Epithelial cell of proximal tubule (primary cell): ENCODE measurements at regions not wholly inside any gene's neighbourhood (a gene's known extent, or its start where the extent isn't known, plus 50 kb on each side); places are given as distances from the start of the nearest gene placed in this dataset.

ENCODE experiments used
- DNase-seq: peaks from one replicate; pipeline ENCODE4 v3.0.0-alpha.2; 2011; ENCODE audit warnings: low read depth
- H3K4me3 ChIP-seq: 2 replicates; pipeline ENCODE4 v1.5.1; 2011; ENCODE audit warnings: low read depth, mild to moderate bottlenecking, low read length
- CTCF ChIP-seq: conservative IDR thresholded peaks from 2 replicates; pipeline ENCODE4 v1.5.1; 2012; ENCODE audit warnings: low read depth, mild to moderate bottlenecking, low read length

GRCh38 chr16:74030000-74030706 is 266.5 kb upstream of the PSMD7 start:
- TF ChIP-seq CTCF: no peak
- no peak overlapping the region for H3K4me3 ChIP-seq
- DNase-seq: no peak

DNA sequence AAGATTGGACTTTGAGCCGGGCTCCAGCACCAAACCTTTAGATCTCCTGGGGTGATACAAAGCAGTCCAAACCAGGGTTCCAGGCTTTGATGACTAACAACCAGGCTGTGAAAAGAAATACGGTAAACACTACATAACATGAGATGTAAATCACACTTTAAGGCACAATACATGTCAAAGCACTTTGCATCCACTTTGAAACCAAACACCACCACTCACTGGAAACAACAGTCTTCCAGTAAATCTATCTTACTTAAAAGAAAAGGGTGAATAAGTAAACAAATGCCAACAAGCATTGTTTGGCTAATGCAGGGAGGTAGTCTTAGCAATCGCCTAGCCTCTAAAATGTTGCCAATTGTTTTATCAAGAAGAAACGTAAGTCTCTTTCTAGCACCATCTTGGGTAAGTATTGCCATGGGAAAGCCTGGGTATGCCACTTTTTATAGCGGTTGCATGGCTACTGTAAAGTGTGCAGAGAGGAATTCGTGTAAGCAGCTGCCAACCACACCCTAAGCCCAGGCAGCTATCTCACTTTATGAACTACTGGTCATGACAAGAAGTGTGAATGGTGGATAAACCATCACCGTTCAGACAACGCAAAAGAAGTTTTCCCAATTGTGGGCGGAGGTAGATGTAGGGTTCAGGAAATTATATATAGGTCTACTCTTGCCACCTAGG is 267.4 kb upstream of the PSMD7 start:
- TF ChIP-seq CTCF: no peak
- DNase-seq: no peak
- H3K4me3 ChIP-seq: no peak overlapping the region

DNA sequence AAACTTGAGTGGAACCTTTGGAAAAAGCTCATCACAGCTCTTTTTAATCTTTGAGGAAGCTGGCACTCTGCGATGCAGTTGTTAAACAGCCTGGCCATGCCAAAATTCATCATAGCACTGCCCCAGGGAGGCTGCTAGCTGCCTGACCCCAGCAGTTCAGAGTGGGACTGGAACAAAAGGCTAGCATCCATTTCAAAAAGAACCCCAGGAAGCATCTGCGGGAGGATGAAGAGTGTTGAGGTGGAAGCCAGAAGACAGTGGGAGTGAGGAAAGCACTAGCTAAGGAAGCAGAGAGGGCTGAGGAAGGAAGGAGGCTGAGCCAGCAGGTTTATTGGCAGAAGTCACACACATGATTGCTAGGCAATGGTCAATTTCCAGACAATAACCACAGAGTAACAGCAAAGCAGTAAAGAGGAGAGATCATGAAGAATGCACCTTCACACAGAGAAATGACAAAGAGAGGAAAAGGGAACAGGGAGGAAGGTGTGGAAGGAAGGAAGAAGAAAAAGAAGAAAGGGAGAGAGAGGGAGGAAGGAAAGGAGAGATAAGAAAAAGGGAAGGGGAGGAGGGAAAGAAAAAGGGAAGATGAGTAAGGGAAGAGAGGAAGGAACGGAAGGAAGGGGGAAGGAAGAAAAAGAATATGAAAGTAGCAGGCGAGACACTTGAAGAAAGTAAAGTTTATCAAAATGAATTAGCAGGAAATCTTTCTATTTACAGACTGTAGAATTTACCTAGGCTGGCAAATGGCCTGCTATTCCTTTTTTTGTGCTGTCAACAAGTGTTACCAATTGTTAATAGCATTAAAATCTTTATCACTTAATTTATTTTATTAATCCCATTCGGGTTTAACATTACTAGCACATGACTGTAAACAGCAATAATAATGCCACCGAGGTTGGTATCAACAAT is 270.0 kb upstream of the PSMD7 start:
- H3K4me3 ChIP-seq: no peak overlapping the region
- no peak for DNase-seq
- no peak for TF ChIP-seq CTCF

DNA sequence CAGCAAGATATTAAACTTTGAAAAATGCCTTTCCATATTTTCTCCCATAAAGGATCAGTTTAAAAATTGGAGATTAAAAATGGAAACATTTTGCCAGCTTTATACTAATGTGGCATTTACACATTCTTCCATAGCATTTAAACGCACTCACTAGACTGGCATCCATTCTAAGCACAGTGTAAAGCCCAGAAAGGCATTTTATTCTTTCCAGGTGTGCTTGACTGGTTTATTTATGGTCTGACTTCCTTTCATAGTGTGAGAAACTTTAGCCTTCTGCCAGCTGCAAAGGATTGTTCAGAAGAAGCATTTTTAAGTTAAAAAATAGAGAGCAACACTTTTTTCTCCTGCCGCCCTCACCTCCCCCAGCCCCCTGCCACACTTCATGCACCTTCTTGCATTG is 271.7 kb upstream of the PSMD7 start:
- H3K4me3 ChIP-seq: no peak overlapping the region
- TF ChIP-seq CTCF: no peak
- DNase-seq: no peak

GRCh38 chr16:74020095-74020670 is 276.4 kb upstream of the PSMD7 start:
- TF ChIP-seq CTCF: no peak
- no peak overlapping the region for H3K4me3 ChIP-seq
- no peak for DNase-seq

- no peak overlapping the region for H3K4me3 ChIP-seq
- no peak for TF ChIP-seq CTCF
- no peak for DNase-seq
Observed at GRCh38 chr16:74019612-74020011, 277.0 kb upstream of the PSMD7 start.
